Endothelial cell of umbilical vein (primary cell): ENCODE measurements at regions not wholly inside any gene's neighbourhood (a gene's known extent, or its start where the extent isn't known, plus 50 kb on each side); places are given as distances from the start of the nearest gene placed in this dataset.

Experiments used
- BruUV-seq: library from RNA; stranded (reverse); fragments of 400-500 nt; replicated peaks from 2 replicates; lab custom pipeline; 2021; lab: Mats Ljungman, UMichigan
- CTCF ChIA-PET: fragments of 300-600, 350-600 bp; sonication (Branson Sonifier 250); formaldehyde crosslinking; loops from one replicate; lab custom pipeline; 2021; ENCODE audit warnings: antibody characterized with exemption, inconsistent platforms; lab: Charles Lee
- POLR2A ChIA-PET: fragments of 300-600, 350-600 bp; sonication (Branson Sonifier 250); formaldehyde crosslinking; loops from one replicate; lab custom pipeline; 2021; ENCODE audit warnings: antibody characterized with exemption, inconsistent platforms; lab: Charles Lee
- DNase-seq: peaks from one replicate; pipeline ENCODE4 v3.0.0-alpha.2; 2011; ENCODE audit warnings: low read depth, low spot score
- FAIRE-seq: peaks from 2 replicates; lab custom pipeline; 2011; peaks lifted over from hg19 to GRCh38; lab: Jason Lieb, UNC
- H2AFZ ChIP-seq: 2 replicates; pipeline ENCODE4 v1.6.0; 2012; ENCODE audit warnings: low read depth, low read length, control low read depth, inconsistent platforms
- H3K27ac ChIP-seq: 2 replicates; pipeline ENCODE4 v1.5.1; 2011; ENCODE audit warnings: low read depth, mild to moderate bottlenecking, control low read depth, low read length, moderate library complexity; ENCODE audit not compliant: insufficient read depth
- H3K27me3 ChIP-seq, 2 experiments: 2 replicates each; pipeline versions ENCODE4 v1.6.0 to v1.6.1; 2011; ENCODE audit warnings: low read length in 2 of 2, mixed read lengths in 1 of 2; ENCODE audit not compliant: control insufficient read depth in 2 of 2, insufficient read depth in 2 of 2
- H3K36me3 ChIP-seq, 2 experiments: 2 replicates in 1 of 2; 3 replicates in 1 of 2; pipeline ENCODE4 v1.5.1; 2011; ENCODE audit warnings: low read length in 2 of 2, mild to moderate bottlenecking in 1 of 2, moderate library complexity in 1 of 2; ENCODE audit not compliant: control insufficient read depth in 2 of 2, insufficient read depth in 2 of 2; ENCODE audit errors: extremely low read depth in 1 of 2
- H3K4me1 ChIP-seq: 3 replicates; pipeline ENCODE4 v1.5.1; 2011; ENCODE audit warnings: mild to moderate bottlenecking, low read length; ENCODE audit not compliant: control insufficient read depth, insufficient read depth; ENCODE audit errors: extremely low read depth
- H3K4me2 ChIP-seq: 2 replicates; pipeline ENCODE4 v1.6.1; 2011; ENCODE audit warnings: low read length, control low read depth, mixed read lengths; ENCODE audit not compliant: insufficient read depth
- H3K4me3 ChIP-seq, 3 experiments: fragments of 200-600 bp in 1 of 3; sonication (generic), shearing (Covaris generic) in 1 of 3; replicated peaks in 1 of 3; 2 replicates each; pipeline ENCODE4 v1.5.1; 2011 to 2016; ENCODE audit warnings: control low read depth in 3 of 3, low read length in 3 of 3, mild to moderate bottlenecking in 2 of 3, inconsistent platforms in 1 of 3, low read depth in 1 of 3, moderate library complexity in 1 of 3; ENCODE audit not compliant: insufficient read depth in 1 of 3
- H3K79me2 ChIP-seq: 2 replicates; pipeline ENCODE4 v1.6.0; 2012; ENCODE audit warnings: low read length, inconsistent platforms; ENCODE audit not compliant: control insufficient read depth, insufficient read depth
- H3K9ac ChIP-seq: replicated peaks from 2 replicates; pipeline ENCODE3; 2011; ENCODE audit warnings: low read length, control low read depth; ENCODE audit not compliant: insufficient read depth; ENCODE audit errors: extremely low read depth
- H3K9me1 ChIP-seq: replicated peaks from 3 replicates; pipeline ENCODE4 v1.6.0; 2011; ENCODE audit warnings: mild to moderate bottlenecking, low read length; ENCODE audit not compliant: control insufficient read depth, insufficient read depth; ENCODE audit errors: extremely low read depth
- H3K9me3 ChIP-seq: replicated peaks from 2 replicates; pipeline ENCODE4 v1.5.1; 2012; ENCODE audit warnings: low read length, inconsistent platforms; ENCODE audit not compliant: control insufficient read depth, insufficient read depth
- H4K20me1 ChIP-seq: replicated peaks from 2 replicates; pipeline ENCODE3; 2011; ENCODE audit warnings: mild to moderate bottlenecking, low read length; ENCODE audit not compliant: control insufficient read depth, insufficient read depth; ENCODE audit errors: extremely low read depth
- CTCF ChIP-seq, 2 donors: IDR thresholded peaks; 1 replicate in 1 of 2; 2 replicates in 1 of 2; pipeline ENCODE4 v1.5.1; 2011; ENCODE audit warnings: low read length in 2 of 2, mild to moderate bottlenecking in 2 of 2, moderate library complexity in 2 of 2, control low read depth in 1 of 2, inconsistent platforms in 1 of 2, low read depth in 1 of 2; ENCODE audit not compliant: insufficient read depth in 1 of 2; ENCODE audit errors: extremely low read depth in 1 of 2
- EZH2 ChIP-seq: IDR thresholded peaks from 2 replicates; pipeline ENCODE4 v1.6.1; 2012; ENCODE audit warnings: borderline replicate concordance, low read depth, mild to moderate bottlenecking, moderate library complexity, low read length, inconsistent platforms; ENCODE audit not compliant: severe bottlenecking
- FOS ChIP-seq: IDR thresholded peaks from 2 replicates; pipeline ENCODE4 v1.6.1; 2011; ENCODE audit warnings: mild to moderate bottlenecking, low read length, moderate library complexity, borderline replicate concordance; ENCODE audit not compliant: insufficient read depth
- GATA2 ChIP-seq: IDR thresholded peaks from 2 replicates; pipeline ENCODE4 v1.7.0; 2011; ENCODE audit warnings: low read depth, mild to moderate bottlenecking, moderate library complexity, mixed read lengths, low read length; ENCODE audit not compliant: insufficient read length, insufficient read depth
- JUN ChIP-seq: IDR thresholded peaks from 2 replicates; pipeline ENCODE4 v1.6.1; 2011; ENCODE audit warnings: borderline replicate concordance, low read depth; ENCODE audit not compliant: insufficient read length, insufficient read depth
- MAX ChIP-seq: IDR thresholded peaks from 2 replicates; pipeline ENCODE4 v1.6.1; 2011; ENCODE audit not compliant: insufficient read depth, insufficient read length
- MYC ChIP-seq: IDR thresholded peaks from one replicate; pipeline ENCODE4 v1.6.1; 2011; ENCODE audit warnings: mild to moderate bottlenecking, low read depth, low read length
- POLR2A ChIP-seq: IDR thresholded peaks from 2 replicates; pipeline ENCODE4 v1.6.1; 2012; ENCODE audit warnings: low read depth, mild to moderate bottlenecking, control low read depth, low read length
- dilution Hi-C: fragments of 300-500 bp; cut with MboI; formaldehyde crosslinking; loops from one replicate; pipeline ENCODE4 v1.15.0; 2019; ENCODE audit warnings: low sequenced_read_pairs; ENCODE audit not compliant: extremely low pct_ligation_motif_present
- intact Hi-C: fragments of 100-400 bp; cut with micrococcal nuclease; formaldehyde crosslinking; loops from one replicate; pipeline ENCODE4 v1.10.0; 2022

- ChIA-PET CTCF (interaction anchor here (1.3 kb wide), 1 partner anchor 144 kb away, joined by 7 read pairs; no protein-coding TSS in a partner anchor), POLR2A (no interaction called here)
- H3K4me3 ChIP-seq: no peak overlapping the region
- dilution Hi-C loops: no loop called here
- no peak overlapping the region for H2AFZ ChIP-seq
- no peaks in the 10 kb centered on the region for H3K9me1 ChIP-seq
- H3K27me3 ChIP-seq: no peaks in the 10 kb centered on the region
- intact Hi-C loops: no loop called here
- H3K9ac ChIP-seq: no peak overlapping the region
- H3K36me3 ChIP-seq: no peaks in the 10 kb centered on the region
- no peaks in the 10 kb centered on the region for H3K79me2 ChIP-seq
- no peak for FAIRE-seq
- H3K27ac ChIP-seq: no peak overlapping the region
- no peak overlapping the region for H3K4me2 ChIP-seq
- DNase-seq: no peak
- no peaks in the 10 kb centered on the region for H4K20me1 ChIP-seq
- H3K4me1 ChIP-seq: no peaks in the 10 kb centered on the region
- H3K9me3 ChIP-seq: no peaks in the 10 kb centered on the region
- TF ChIP-seq CTCF (IDR thresholded peaks at IDR 0.05; ENCODE audit: extremely low read depth in 1 of 2, insufficient read depth in 1 of 2, low read depth in 1 of 2, low read length in 2 of 2): no peak
- TF ChIP-seq POLR2A: no peak
- TF ChIP-seq GATA2: no peak
- no peak for TF ChIP-seq MYC
- TF ChIP-seq FOS: no peak
- TF ChIP-seq JUN: no peak
- no peak for TF ChIP-seq MAX
- TF ChIP-seq EZH2: no peak
- no TSS peak for BruUV-seq
Measured at GRCh38 chr6:91340896-91341395, 754.1 kb upstream of the MAP3K7 start.
